HG03045 (cell line): ENCODE measurements at regions not wholly inside any gene's neighbourhood (a gene's known extent, or its start where the extent isn't known, plus 50 kb on each side); places are given as distances from the start of the nearest gene placed in this dataset.

Experiments used
- ATAC-seq: cut with Tn5 transposase; IDR thresholded peaks from one replicate; pipeline ENCODE4 v1.9.1; 2021; ENCODE audit warnings: mild to moderate bottlenecking, moderate library complexity; ENCODE audit not compliant: unreplicated experiment

DNA sequence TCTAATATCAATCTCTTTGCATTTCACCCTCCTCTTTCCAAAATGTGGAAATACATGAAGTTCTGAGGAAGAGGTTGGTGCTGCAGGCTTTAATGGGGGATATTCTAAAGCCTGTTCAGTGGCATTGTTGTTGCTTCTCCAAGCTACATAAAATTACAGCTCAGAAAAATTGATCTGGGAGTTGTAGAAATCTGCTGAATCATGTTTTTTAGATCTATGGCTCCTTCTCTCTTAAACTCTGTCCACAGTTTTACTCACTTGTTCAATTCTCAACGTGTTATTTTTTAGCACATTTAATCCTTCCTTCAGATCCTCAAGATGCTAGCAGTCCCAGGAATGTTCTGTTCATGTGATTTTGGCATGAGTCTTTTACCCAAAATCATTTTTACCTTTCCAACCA, 949.5 kb upstream of the ADGRL3 start:
- no peak for ATAC-seq

DNA sequence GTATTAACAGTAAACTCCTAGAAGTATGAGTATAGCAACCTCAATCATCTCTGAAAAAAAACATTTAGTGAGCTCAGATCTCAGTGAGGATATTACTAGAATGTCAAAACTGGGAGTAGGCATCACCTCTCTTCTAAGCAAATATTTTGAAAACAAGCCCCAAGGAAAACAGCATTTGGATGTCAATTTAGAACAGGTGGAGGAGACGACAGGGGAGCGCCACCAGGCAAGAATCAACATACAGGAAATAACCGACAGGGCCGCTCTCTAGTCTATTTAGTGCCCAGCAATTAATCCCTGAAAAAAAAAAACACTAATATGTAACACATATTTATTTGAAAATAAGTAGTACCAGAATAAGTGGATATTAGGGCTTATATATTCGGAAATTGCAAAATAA, 940.3 kb upstream of the ADGRL3 start:
- ATAC-seq = no peak

DNA sequence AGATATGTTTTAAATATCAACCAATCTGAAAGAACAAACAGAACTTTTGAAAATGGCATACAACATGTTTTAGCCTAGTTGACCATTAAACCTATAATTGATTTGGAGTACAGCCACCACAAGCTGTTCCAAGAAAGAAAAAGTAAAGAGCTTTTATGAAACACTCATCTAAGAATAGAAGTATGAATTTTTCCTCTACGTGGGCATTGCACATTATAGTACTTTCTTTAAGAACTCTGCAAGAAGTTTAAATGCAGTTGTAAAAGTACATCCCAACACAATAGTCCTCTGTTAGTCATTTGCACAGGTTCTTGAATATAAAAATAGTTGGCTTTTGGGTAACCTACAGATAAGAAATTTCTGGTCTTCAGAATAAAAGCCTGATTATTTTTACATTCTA, 933.6 kb upstream of the ADGRL3 start:
- ATAC-seq = no peak

DNA sequence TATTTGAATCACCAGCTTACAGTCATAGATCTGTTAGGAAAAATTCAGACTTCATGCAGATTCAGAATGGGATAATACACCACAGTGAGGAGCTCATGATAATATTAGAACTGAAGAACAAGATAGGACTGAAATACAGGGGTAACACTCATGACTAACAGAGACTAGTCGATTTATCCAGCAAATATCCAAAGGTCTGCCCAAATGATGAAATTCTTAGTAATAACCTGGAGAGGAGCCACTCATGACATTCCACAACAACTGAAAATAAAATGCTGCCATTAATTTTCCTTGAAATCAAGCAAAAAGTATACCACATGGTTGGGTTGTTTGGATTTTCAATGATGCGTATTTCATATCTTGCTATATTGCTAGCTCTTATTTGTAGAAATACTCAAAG, 903.7 kb upstream of the ADGRL3 start:
- ATAC-seq = no peak

DNA sequence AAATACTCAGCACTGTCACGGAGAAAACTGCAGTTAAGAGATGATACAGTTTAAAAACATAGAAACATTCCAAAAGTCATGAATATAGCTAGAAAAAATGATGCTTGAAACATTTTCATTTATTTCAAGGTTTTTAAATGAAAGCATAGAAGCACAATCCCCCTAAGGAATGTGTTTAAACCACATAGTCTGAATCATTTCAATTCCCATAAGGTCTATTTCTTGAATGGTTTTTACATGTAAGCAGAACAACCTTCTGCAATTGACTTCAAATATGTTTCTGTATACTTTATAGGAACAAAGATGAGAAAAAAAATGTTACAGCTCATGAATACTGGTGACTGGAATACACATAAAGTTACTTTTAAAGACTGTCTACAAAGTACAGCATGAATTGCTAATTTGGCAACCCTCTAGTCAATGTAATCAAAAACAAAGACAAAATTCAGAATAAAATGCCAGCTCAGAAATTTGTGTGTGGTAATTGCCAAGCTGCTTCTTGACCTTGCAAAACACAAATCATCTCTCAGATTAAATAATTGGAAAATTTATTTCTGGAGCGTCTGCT, 886.4 kb upstream of the ADGRL3 start:
- no peak for ATAC-seq

DNA sequence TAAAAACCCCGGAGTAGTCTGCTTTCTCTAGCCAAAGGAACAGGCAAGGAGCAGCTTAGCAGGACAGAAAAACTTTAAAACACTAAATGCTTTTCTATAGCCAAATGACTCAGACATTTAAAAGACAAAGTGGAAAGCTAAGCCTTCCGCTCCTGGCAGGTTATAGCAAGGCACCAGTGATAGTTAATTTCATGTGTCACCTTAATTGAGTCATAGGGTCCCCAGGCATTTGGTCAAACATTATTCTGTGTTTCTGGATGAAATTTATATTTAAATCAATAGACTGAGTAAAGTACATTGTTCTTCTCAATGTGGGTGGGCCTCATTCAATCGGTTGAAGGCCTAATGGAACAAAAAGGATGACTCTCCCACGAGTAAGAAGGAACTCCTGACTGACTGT, 885.7 kb upstream of the ADGRL3 start:
- no peak for ATAC-seq

DNA sequence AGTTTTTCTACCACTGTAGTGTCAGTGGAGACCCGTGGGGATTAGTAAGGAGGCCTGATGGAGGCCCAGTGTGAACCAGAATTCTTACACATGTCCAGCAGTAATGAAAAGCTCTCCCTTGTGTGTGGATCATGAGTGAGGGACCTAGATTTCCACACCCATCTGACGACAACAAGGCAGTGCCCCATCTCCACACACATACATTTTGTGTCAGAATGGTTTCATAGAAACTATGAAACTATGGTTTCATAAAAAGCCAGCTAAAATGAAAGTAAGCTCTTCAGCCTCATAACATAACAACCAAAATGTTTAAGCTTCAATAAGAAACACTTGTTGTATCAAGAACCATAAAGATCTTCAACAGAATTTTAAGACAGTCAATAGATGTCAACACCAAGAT, 884.5 kb upstream of the ADGRL3 start:
- ATAC-seq = no peak

DNA sequence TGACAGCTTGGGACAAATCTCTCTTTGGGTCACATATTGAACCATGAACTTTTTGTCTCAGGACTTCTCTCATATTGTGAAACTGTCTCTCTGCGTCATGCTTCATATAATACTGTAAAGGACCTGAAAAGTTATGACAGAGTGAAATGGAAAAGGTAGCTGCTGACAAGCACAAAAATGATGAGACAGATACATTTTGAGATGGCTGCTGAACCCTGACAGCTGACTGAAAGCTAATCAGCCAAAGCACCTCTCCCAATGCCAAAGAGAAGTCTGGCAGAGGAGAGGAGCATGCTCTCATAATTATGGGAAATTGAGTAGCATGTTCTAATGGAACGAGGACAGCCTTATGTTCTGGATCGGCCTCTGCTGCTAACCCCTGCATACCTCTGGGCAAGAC, 873.4 kb upstream of the ADGRL3 start:
- no peak for ATAC-seq

DNA sequence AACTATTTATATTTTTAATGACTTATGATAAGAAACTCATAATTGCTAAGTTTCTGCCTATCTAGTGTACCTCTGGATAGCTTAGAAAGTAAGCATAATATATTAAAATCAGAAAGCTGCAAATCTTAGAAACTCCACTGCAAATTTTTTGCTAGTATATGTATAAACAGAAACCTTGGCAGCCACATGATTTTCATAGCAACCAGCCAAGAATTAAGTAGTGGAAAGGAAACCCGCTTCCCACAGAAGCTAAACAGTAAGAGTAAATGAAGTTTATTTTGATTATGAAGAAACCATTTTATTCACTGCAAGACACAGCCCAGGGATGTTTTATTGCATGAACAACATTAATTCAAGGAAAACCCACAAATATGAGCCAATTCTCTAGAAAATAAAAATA, 872.5 kb upstream of the ADGRL3 start:
- ATAC-seq = no peak

DNA sequence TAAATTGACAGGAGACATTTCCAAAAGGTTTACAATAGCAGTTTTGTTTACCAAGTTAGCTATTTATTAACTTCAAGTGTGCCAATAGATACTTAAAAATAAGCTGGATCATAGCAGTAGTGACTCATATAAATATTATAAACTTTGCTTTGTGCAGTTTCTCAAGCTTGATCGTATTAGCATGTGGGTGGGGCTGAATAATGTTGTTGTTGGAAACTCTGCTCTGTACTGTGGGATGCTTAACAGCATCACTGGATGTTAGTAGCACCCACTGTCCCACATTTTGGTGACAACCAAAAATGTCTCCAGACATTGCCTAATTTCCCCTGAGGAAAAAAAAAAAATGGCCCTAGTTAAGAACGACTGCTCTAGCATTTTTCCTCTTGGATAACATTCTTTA, 855.2 kb upstream of the ADGRL3 start:
- no peak for ATAC-seq

DNA sequence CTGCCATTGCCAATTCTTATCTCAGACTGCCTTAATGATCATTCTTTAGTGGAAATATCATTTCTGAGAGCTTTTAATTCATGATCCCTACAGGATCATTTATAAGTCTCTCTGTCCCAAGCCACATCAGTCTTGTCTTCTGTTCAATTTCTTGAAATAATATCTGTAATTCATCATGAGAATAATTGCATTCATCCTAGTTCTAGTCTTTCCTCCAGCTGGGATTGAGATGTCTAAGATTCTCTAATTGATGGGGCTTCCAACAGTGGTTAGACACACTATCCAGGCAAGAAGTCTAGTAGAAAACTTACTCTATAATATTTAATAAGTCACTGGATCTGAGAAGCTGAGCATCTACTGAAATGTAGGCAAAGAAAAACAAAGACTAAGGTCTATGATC, 854.7 kb upstream of the ADGRL3 start:
- no peak for ATAC-seq

DNA sequence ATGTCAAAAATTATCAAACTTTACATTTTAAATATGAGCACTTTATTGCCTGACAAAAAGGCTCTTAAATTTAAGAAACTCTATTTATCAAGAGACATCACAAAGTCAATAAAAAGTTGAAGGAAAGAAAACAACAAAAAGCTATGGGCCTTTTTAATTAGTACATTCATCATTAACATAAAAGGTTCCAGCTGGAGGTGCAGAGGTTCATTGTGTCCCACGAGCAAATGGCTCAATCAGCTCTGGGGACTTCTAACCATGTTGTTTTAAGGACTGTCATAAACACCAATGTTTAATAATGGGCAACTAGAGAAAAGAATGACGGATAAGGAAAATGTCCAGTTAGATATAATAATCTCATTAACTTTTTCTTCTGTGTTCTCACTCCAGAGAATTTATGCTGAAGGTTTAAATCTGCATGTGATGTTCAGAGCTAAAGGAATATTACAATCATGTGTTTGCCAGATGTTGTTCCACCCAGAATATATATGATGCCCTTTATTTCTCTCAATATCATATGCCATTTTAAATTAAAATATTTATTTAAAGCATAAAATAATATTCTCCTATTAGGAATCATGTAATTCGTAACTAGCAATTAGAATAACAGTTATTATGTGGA, 840.3 kb upstream of the ADGRL3 start:
- no peak for ATAC-seq

DNA sequence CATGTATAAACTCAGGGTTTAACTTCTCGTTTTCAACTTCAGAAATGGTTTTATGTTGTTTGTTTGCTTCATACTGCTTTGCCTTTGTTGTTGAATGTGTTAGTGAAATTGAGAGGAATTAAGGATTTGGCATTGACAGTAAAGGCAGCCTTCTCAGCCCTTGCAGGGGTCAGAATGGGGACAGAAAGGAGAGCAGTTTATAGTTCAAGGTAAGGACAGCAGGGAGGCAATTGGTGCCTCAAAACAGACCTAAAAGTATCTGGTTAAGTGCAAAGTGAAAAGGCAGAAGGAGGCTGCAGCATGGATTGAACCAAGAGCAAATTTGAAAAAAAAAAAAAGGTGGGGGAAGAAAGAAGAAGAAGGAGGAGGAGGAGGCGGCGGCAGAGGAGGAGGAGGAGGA, 835.0 kb upstream of the ADGRL3 start:
- no peak for ATAC-seq

DNA sequence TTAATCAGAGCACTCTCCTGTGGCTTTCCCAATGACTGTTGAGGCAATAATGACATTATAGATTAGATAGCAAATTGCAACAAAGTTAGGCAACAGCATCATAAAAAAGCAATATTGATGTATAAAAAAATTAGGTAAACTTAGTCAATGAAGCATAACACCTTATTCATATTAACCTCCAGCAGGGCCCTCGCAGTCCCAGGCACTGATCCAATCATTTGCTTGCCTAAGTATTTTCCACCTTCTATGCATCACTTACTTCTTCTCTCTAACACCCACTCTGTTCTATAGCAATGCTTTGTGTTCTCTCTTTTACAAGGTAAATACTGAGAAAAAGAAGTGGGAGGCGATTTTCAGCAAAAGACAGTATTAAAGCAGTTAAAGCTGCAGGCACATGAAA, 833.5 kb upstream of the ADGRL3 start:
- ATAC-seq = no peak

DNA sequence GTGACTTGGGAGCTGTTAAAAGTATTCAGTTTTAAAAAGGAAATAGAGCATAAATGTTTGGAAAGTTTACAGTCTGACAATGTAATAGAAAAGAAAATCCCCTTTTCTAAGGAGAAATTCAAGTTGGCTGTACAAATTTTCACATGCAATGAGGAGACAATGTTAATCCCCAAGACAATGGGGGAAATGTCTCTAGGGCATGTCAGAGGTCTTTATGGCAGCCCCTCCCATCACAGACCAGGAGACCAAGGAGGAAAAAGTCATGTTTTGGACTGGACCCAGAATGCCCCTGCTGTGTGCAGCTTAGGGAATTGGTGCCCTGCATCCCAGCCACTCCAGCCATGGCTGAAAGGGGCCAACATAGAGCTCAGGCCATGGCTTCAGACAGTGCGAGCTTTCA, 831.1 kb upstream of the ADGRL3 start:
- ATAC-seq = no peak

DNA sequence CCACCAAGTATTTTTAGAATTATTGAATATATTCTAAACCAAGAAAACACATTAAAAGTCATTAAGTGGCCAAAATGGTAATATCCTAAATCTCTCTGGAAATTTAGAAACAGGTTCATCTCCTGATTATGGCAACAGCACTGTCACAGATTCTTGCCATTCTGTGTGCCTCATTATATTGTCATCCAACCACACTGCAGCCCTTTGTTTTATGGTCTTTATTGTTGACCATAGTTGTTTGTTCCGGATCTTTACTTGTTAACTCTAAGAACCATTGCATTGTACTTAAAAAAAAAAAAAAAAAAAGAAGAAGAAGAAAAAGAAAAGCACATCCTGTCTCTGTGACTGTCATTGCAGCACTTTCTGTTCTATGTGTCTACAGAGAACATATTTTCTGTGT, 822.1 kb upstream of the ADGRL3 start:
- no peak for ATAC-seq

DNA sequence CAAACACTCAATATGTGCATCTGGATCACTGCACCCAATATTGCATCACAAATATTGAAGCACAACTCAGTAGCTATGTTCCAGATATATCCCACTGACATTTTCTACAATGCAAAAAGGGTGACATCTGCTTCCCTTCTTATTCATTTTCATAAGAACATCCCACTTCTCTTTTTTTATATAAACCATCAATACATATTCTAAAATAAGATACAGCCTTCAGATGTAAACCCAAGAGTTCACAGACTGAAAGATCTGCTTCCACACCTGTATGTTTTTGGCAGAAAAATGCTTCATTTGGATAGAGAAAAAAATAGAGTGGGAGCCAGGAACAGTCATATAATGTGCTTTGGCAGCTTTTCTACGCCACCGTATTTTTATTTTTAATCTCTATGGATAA, 815.6 kb upstream of the ADGRL3 start:
- ATAC-seq = no peak

DNA sequence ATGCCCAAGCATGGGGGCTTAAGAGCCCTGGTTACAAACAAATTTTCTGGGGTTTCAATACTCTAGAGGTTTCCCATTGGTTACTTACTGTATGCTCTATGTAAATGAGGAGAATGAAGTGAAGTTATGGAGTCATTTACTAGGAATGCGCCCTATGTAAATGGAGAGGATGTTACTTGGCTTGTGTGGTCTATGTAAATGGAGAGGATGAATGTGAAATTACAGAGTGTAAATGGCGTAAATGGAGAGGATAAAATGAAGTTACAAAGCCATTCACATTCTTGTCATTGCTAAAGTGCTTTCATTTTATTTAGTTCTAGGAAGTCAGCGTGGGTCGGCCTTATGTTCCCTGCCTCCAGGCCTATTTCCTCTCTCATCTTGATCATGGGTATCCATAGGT, 810.5 kb upstream of the ADGRL3 start:
- no peak for ATAC-seq

DNA sequence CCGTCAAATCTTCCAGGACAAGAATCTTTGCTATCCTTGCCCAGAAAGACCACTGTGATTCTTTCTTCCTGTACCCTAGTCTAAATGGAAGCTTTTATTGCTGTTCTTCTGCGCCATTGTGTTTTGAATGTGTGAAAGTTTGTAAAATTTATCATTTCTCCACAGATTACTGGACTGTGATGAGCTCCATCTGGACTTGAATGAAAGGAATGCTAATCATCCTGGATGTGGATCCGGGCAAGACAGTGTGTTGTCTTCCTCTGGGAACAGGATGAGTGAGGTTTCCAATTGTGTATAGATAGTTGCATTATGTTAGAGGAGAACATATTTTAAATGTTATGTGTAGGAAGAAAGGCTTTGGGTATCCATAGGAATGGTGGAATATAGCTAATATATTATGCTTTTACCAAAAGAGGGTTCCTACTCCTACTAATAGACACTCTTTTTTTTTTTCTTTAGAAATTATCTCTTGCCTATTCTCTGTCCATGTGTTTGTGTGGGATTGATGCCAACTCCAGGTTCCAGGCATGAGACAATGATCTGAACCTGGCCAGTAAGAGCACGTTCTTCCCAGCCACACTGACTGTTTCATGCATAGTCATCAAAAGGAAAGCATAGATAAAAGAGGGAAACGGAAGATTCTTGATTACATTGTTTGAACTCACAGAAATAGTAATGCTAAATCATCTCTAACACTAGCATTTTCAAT, 803.6 kb upstream of the ADGRL3 start:
- ATAC-seq = no peak

DNA sequence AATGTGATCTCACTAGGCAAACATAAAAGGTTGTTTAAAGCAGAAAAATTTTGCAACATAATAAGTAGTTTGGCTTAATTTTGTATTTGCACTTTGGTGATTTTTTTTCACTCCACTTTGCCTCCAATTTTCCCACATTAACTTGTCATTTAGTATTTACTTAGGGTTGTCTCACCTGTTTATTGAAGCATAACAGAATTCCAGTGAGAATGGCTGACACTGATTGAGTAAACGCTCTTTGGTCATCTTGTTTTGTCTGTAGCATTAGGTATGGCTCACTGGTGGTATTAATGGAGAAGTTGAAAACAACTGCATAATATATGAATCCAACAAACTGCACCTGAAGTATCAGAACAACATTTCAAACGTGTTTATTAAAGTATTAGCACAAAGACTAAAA, 799.5 kb upstream of the ADGRL3 start:
- no peak for ATAC-seq

DNA sequence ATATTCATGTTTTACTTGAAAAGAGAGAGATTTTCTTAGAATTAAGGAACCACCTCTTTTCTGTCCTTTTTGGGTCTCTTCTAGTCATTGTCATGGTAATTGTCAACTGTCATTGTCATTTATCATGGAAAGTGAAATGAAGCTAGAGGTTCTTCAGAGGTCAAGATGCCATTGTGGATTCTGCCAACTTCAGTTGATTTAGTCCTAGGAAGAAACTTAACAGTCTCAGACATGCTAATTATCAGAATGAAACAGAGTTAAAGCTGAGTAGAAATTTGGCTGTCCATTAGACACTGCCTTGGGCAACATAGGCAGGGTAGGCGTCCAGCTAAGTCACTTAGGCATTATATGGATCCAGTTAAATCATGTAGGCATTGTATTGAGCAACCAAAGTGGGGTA, 796.1 kb upstream of the ADGRL3 start:
- ATAC-seq = no peak

DNA sequence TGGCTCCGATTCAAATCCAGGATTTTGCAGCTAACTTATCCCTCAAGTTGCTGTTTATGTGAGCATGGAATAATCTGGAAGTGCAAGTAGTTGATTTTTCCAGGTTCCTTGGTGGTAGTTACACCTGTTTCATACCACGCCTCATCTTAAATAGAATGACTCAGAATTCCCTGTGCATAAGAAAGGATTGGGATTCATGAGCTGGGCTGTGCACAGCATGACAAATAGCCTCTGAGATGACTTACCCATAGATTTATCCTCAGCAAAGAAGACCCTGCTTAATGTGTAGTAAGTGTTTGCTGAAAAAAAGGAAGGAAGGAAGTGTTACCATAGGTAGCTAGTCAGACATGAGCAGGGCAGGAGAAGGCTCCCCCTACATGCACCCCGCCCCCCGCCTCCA, 777.7 kb upstream of the ADGRL3 start:
- ATAC-seq = no peak
